GM12874 (cell line): ENCODE measurements at regions not wholly inside any gene's neighbourhood (a gene's known extent, or its start where the extent isn't known, plus 50 kb on each side); places are given as distances from the start of the nearest gene placed in this dataset.

Source experiments
- CTCF ChIP-seq: IDR thresholded peaks from 2 replicates; pipeline ENCODE4 v1.5.1; 2011; ENCODE audit warnings: low read depth, mild to moderate bottlenecking, control low read depth, low read length, moderate library complexity; ENCODE audit not compliant: insufficient read depth

- no peak for TF ChIP-seq CTCF
Observed at GRCh38 chr14:86022031-86022629, 492.2 kb downstream of the FLRT2 start.

GRCh38 chr14:86020841-86021240, 490.9 kb downstream of the FLRT2 start:
- no peak for TF ChIP-seq CTCF

GRCh38 chr14:86015941-86016340, 486.0 kb downstream of the FLRT2 start:
- no peak for TF ChIP-seq CTCF

DNA sequence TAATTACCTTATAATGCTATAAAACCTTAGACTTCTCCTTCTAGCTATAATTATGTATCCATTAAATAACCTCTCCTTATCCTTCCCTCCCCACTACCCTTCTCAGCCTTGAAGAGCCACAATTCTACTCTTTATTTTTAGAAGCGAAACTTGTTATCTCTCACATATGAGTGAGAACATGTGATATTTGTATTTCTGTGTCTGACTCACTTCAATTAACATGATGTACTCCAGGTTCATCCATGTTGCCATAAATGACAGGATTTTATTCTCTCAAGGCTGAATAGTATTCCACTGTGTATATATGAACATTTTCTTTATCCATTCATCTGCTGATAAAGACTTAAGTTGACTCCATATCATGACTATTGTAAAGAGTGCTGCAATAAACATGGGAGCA, 485.6 kb downstream of the FLRT2 start:
- TF ChIP-seq CTCF: no peak

DNA sequence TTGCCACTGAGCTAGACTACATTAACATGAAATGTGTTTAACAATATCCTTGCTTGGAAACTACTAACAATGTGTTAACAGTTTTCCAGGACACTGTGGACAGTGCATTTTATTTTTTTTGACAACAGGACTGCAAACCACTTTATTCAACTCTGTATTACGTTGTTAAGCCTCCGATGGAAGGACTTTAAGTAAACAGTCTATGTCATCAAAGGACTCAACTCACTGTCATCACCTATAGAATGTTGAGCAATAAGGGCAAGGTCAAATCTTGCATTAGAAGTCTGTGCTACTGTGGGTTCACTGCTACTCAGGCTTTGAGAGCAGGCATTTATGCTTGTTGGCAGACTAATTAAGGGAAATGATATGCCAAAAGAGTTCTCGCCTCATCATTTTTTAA, 483.7 kb downstream of the FLRT2 start:
- no peak for TF ChIP-seq CTCF

DNA sequence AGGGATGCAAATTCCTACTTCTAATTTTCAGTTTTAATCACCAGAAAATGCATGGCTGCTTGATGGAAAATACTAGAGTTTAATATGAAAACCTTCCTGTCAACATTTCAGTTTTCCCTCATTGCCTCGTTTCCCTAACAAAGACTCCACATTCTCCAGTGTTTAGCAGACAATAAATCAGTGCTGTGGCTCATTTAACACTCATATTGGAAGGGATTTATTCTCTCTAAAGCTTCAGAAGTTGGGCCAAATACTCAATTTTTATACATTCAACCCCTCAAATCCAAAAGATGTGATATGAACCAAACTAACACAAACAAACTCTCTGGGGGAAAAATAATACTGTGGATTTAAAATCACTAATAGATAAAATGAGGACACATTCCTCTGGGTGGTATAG, 482.5 kb downstream of the FLRT2 start:
- no peak for TF ChIP-seq CTCF

DNA sequence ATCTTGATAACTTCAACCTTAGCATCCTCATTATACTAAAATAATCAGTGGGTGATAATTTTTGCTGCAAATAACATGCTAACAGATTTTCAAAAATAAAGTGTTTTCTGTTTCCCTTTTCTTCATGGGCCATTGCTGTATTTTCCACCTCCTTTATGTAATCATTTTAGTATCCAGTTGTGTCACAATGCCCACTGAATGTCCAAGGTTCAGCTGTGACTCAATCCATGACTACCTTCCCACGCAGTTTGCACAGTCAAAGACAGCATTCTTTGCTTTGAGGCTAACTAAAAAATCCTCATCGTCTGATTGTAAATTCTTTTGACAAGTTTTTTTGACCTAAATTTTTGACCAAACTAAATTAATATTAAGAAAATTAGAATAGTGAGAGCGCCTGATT, 474.1 kb downstream of the FLRT2 start:
- TF ChIP-seq CTCF: no peak
